ENCODE measurements at regions not wholly inside any gene's neighbourhood (a gene's known extent, or its start where the extent isn't known, plus 50 kb on each side); places are given as distances from the start of the nearest gene placed in this dataset.
"Not testable (repeated sequence)": the region's sequence is repeated elsewhere in the genome, so short reads cannot be mapped to it uniquely, and the experiment has no call there.

DNA sequence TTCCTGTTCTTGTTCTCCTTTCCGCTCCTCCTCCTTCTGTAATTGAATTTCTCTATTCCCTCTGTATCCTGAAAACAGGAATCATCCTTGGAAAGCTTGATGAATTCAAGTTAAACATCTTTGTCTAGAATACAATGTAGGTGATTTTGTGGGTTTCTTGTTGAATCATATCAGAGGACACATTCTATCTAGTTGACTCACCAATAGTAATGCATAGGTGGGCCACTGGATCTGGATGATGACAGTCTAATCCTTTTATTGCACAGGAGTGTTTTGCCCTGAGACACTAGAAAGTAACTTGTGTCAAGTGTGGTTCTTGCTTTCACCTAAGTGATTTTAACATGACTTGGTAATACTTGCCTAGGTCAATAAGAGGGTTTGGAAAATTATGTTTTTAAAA, 164.3 kb downstream of the RFPL4B start:
- peak; percentile 50 for DNase-seq (ENCODE audit: low spot score)

DNA sequence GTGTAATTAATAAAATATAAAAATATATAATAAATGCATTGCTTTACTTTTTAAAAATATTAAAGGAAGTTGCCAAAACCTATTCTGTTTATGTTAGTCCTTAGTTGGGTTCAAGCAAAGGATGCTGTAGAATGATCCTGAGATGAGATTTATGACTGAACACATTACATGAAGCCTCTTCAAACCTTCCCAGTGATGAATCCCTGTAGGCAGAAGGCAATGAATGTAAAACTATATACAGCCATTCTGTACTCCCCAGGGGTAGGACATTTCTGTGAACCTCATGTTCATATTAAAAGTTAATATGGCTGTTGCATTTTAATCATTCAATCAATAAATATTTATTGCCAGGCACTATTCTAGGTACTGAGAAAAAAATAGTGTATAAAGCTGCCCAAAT, 166.0 kb downstream of the RFPL4B start:
- no peak for DNase-seq (ENCODE audit: low spot score)

DNA sequence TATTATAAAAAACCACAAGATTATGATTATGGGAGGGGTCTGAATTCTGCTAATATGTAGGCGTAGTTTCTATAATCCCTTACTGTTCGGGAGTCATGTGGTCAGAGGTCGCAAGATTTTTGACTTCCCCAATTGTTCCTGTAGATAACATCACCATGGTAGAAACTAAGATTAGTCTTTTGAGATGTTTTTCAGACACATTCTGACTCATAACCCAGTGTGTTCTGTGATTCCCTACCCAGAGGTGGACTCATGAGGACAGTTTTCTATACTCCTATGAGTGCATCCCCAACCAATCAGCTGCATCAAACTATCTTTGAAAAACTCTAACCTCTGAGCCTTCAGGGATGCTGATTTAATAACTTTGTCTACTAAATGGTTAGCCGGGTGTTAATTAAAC, 175.5 kb downstream of the RFPL4B start:
- DNase-seq (ENCODE audit: low spot score), result no peak

DNA sequence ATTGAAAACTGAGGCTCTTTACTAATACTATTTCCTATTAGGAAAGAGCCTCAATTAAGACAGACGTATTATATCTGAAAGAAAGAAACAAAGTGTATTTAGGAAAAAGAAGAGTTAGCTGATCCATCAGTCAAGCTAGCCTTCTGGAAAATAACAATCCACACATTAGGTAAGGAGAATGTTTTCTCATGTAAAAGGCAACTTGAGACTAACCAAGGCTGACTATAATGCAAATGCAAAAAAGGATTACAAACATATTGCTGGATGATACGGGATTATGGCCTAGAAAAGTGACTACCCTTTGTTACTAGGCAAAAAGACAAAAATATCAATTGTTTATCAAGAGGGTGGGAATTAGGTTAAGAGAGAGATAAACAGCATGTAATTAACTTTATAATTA, 176.9 kb downstream of the RFPL4B start:
- no peak for DNase-seq (ENCODE audit: low spot score)

DNA sequence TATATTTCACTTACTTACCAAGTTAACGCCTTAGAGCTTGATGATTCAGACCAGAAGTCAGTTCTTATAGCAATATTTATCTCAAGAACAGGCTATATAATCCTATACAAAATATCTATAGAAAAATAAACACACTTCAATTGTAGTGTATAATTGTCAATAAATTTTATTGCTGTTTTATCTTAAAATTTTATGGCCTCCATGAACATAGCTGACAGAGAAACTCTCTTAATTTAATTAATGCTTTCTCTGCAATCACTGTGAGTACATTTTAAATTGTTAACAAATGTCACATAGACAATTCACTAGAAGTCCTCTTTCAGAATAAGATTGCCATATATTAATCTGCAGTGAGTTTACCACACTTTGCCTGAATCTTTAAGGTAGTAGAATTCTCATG, 178.6 kb downstream of the RFPL4B start:
- no peak for DNase-seq (ENCODE audit: low spot score)

DNA sequence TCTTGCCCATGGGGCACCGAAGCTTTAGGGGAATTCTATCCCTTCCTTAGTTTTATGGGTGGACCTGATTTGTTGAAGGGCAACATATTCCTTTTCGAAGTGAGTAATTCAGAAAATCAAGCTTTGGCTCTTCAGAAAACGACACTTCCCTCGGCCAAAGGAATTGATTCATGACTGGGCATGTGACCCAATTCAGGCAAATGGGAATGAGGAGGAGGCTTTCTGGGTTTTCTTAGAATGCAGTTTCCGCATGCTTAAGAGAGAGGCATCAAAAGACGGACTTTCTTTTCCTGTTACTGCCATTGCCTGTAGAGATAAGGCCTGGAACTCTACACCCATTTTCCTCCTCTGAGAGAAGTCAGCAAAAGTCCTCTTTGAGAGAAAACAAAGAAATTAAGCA, 179.5 kb downstream of the RFPL4B start:
- DNase-seq (ENCODE audit: low spot score), result no peak

DNA sequence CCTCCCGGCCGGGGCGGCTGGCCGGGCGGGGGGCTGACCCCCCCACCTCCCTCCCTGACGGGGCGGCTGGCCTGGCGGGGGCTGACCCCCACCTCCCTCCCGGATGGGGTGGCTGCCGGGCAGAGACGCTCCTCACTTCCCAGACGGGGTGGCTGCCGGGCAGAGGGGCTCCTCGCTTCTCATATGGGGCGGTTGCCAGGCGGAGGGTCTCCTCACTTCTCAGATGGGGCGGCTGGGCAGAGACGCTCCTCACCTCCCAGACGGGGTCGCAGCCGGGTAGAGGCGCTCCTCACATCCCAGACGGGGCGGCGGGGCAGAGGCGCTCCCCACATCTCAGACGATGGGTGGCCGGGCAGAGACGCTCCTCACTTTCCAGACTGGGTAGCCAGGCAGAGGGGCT, 181.2 kb downstream of the RFPL4B start:
- not testable (repeated sequence) for DNase-seq (ENCODE audit: low spot score)

DNA sequence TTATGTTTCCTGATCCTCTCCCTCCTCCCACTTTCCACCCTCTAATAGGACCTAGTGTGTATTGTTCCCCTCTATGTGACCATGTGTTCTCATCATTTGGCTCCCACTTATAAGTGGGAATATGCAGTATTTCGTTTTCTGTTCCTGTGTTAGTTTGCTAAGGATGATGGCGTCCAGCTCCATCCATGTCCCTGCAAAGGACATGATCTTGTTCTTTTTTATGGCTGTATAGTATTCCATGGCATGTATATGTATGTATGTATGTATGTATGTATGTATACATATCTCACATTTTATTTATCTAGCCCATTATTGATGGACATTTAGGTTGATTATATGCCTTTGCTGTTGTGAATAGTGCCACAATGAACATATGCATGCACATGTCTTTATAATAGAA, 188.7 kb downstream of the RFPL4B start:
- DNase-seq (ENCODE audit: low spot score), result no peak

DNA sequence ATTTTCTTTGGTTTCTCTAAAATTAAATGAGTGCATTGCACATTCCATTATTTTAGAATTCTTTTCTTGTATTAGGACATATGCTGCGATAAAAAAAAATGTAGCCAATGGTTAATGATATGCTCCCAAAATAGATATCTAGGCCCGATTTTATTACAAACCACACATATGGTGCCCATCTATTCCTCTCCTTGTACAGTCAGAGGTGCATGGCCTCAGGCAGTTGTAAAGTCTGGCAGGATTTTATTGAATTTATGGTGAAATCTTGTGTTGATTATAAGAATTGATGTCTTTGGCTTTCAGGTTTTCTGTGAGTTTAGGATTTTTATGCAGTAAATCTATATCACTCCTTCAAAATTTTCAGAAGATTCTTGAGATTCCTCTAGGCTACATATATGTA, 192.2 kb downstream of the RFPL4B start:
- no peak for DNase-seq (ENCODE audit: low spot score)

DNA sequence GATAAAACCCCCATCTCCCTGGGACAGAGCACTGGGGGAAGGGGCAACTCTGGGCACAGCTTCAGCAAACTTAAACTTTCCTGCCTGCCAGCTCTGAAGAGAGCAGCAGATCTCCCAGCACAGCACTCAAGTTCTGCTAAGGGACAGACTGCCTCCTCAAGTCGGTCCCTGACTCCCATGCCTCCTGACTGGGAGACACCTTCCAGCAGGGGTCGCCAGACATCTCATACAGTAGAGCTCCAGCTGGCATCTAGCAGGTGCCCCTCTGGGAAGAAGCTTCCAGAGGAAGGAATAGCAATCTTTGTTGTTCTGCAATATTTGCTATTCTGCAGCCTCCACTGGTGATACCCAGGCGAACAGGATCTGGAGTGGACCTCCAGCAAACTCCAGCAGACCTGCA, 194.7 kb downstream of the RFPL4B start:
- DNase-seq (ENCODE audit: low spot score), result not testable (repeated sequence)

DNA sequence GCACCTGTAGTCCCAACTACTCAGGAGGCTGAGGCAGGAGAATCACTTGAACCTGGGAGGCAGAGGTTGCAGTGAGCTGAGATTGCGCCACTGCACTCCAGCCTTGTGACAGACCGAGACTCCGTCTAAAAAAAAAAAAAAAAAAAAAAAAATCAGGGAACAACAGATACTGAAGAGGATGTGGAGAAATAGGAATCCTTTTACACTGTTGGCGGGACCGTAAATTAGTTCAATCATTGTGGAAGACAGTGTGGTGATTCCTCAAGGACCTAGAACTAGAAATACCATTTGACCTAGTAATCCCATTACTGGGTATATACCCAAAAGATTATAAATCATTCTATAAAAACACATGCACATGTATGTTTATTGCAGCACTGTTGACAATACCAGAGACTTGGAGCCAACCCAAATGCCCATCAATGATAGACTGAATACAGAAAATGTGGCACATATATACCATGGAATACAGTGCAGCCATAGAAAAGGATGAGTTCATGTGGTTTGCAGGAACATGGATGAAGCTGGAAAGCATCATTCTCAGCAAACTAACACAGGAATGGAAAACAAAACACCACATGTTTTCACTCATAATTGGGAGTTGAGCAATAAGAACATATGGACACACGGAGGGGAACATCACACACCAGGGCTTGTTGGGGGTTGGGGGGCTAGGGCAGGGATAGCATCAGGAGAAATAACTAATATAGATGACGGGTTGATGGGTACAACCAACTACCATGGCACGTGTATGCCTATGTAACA, 200.4 kb downstream of the RFPL4B start:
- DNase-seq (ENCODE audit: low spot score), result not testable (repeated sequence)

DNA sequence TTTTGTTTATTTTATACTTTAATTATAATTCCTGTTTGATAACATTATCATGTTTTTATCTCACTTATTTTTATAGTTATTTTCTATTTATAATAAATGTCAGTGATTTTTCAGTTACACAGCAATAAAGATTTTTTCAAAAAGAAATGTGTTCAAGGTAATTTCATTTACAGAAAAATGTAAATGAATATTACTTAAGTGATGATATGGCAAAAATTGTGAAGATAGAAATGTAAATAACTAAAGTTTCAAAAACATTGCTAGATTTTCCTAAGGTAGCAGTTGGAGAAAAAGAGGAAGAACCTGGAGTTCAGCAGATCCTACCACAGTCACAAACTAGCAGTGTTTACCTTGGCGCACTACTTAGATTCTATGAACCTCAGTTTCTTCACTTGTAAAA, 202.6 kb downstream of the RFPL4B start:
- DNase-seq (ENCODE audit: low spot score), result no peak

DNA sequence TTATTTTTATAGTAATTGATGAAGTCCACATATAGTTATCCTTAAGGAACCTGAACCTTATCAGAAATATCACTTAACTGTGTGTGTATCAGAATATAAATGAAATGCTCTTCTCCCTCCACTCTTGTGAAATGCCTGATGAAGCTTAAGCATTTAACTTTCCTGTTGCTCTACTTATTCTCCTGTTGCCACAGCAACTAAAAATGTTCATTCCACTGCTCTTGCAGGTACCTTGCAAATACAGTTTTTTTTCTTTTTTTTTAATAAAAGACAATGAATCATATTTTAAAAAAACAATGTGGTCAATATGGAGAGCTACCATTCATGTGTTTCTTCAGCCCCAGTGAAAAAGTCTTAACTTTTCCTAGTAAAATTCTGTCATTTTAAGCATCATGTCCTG, 210.3 kb downstream of the RFPL4B start:
- DNase-seq (ENCODE audit: low spot score), result no peak

DNA sequence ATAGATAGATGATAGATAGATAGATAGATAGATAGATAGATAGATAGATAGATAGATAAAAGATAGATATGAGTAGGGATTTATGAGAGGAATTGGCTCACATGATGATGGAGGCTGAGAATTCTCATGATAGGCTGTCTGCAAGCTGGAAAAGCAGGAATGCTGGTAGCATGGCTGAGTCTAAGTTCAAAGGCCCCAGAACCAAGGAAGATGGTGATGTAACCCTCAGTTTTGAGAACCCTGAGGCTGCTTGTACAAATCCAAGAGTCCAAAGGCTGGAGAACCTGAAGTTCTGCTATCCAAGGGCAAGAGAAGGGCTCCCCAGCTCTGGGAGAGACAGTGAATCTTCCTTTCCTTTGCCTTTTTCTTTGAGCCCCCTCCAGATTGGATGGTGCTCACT, 210.8 kb downstream of the RFPL4B start:
- DNase-seq (ENCODE audit: low spot score), result no peak

DNA sequence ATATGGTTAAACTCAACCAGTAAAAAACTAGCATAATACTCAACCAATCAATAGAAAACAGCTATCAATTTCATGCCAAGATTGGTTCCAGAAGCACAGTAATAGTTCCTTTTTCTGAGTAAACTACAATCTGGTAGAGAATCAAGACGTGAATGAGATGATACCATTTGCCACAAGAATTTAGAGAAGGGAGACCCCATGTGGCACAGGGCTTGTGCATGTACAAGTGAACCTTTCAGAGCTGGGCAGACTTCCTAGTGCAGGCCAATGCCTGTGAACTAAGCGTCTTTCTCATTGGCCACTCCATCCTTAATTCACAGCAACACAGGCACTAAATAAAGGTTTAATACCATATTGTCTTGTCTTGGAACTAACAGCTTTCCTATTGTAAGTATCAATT, 213.5 kb downstream of the RFPL4B start:
- DNase-seq (ENCODE audit: low spot score), result no peak

DNA sequence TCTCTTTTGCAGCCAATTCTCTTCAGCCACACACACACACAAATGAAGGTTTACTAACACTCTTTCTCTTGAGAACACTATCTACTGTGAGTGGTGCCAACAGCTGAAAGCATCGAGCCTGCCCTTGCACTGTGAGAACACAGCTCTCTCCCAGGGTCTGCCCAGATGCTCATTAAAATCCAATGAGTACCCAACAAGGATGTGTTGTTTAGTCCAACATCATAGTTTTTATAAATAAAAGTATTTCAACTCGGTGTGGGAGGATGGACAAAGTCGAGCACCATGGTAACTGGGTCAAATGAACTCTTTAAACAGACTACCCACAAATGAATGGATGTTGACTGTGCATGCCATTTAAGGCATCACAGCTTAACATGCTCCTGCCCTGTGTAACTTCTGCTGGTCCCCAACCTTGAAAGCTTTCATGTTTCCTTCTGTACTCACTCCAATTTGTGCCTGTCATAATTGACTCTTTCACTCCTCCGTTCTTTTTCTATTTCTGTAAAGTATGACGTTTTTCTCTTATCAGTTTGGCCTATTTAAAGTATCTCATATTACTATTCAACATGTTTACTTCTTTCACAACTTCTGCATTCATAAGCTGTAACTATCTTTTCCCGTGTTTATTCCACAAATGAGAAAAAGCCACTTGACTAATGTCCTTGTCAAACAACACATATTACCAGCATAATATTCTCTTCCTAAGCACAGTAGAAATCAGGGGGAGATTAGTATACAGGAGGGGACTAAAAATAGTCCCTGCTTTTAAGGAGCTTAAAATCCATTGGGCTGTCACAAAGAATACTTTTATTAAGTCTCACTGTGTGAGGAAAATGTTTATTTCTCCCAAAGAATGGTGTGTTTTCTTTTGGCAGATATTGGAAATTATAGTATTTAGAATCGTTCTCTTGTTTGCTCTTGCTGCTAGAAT, 215.4 kb downstream of the RFPL4B start:
- DNase-seq (ENCODE audit: low spot score), result no peak

DNA sequence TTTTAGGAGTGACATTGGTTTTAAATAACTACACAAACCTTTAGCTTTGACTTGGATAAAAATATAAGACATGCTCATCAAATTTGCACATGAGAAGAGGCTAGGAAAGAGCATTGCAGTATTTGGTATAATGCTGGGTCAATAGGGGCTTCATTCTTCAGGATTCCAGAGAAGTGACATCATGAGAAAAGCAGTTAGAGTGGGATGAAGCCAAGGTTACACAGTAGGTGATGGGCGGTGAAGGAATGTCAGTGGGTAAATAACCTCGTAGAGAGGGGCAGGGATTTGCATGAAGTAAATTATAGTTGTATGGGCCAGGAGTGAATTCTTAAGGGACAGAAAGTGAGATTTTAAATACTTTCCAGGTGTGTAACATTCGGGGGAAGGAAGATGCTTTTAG, 216.2 kb downstream of the RFPL4B start:
- DNase-seq (ENCODE audit: low spot score), result no peak

DNA sequence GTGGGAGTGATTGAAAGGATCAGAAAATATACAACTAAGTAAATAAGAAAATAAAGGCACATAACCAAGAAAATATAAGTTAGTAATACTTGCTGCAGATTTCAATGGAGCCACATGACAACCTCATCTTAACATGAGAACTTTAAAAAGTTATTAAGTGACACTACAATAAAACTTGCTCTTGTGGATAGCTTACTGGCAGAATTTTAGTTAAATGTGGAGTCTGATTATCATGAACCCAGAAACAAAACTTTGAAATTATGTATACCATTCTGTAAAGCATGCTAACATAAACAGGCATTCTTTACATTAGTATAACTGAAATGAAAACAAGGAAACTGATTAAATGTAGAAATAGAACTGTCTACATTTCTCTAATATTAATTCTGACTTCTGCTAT, 220.9 kb downstream of the RFPL4B start:
- no peak for DNase-seq (ENCODE audit: low spot score)

DNA sequence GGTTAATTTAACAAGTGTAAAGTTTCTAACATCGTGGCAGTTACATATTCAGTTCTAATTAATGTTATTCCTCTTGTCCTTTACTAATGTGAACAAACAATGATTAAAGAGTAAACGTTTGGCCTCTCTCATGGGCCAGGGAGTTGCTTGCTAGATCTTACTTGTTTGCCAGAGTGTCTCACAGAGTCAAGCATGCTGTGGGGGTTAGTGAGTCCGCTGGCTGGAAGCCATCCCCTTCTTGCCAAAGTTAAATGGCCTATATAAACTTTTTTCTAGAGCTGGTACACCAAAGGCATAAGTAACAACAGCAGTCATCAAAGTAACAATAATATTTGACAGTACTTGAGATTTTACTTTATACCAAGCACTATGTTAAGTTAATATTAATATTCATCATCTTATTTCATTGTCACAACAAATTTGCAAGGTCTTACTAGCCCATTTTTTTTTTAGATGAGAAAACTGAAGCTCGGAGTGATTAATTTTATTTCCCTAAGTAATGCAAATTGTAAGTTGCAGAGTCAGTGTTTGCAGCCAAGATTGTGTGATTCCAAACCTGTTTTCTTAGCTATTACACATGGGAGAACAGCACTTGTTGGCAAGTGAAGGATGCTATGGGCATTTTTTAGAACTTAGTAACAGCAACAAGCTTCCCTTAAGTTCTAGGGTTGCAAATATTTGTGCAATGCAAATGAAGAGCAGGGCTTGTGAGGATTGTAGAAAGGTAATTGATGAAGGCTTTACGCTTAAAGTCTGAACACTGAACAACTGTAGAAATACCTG, 224.5 kb downstream of the RFPL4B start:
- no peak for DNase-seq (ENCODE audit: low spot score)

DNA sequence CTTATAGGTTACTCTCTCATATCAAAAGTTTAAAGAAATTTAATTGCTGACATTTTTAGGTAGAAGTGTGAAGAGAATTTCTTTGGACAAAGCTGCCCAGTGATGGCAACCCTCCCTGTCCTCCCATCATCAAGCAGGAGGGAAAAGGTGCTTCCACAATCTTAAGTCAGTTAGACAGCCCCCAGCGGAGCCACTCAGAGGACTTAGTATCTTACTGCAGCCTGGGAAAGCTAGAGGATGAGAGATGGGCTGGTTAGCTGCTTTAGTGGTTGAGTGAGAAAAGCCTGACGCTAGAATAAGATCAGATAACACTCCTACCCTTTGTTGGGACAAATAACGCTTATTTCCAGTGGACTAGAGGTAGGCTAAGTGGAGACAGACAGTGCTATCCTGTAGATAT, 227.1 kb downstream of the RFPL4B start:
- DNase-seq (ENCODE audit: low spot score), result no peak

DNA sequence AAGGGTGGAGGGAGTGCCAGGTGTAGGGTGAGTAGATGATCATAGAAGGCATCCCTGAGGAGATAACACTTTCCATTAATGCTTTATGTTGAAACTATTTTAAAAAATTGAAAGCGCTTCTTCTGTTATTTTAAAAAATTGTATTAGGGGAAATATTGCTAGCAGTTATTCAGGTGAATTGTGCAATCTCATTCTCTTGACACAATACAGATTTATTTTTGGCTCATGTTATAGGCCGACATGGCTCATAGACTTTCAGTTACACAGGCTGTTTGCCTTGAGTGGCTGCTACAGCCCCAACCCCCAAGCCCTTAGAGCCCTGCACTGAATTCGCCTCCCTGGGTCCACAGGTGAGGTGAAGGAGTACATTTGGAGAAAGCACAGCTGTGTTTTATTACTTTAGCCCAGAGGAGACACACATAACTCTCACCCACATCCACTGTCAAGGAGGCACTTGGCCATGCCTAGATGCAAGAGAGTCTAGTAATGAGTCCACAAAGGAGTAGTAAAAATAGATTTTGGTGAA, 228.2 kb downstream of the RFPL4B start:
- no peak for DNase-seq (ENCODE audit: low spot score)

DNA sequence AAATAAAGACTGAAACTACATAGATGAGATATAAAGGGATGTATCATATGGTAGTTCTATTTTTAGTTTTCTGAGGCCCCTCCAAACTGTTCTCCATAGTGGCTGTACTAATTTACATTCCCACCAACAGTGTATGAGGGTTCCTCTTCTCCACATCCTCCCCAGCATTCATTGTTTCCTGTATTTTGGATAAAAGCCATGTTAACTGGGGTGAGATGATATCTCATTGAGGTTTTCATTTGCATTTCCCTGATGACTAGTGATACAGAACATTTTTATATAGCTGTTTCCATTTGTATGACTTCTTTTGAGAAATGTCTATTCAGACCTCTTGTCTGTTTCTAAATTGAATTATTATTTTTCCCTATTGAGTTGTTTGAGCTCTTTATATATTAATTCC, 229.3 kb downstream of the RFPL4B start:
- DNase-seq (ENCODE audit: low spot score), result no peak
